DND-41 (cell line): ENCODE measurements at regions not wholly inside any gene's neighbourhood (a gene's known extent, or its start where the extent isn't known, plus 50 kb on each side); places are given as distances from the start of the nearest gene placed in this dataset.

Experiments used
- ATAC-seq: fragments of 200-7000 bp; cut with Tn5 transposase; 3 replicates; pipeline ENCODE4 v1.9.1; 2021; ENCODE audit warnings: low read depth; ENCODE audit not compliant: insufficient read depth
- DNase-seq: peaks from one replicate; pipeline ENCODE4 v3.0.0-alpha.2; 2020
- H2AFZ ChIP-seq: 2 replicates; pipeline ENCODE4 v1.6.0; 2012; ENCODE audit warnings: low read depth, low read length
- H3K27ac ChIP-seq: 2 replicates; pipeline ENCODE4 v1.5.1; 2012; ENCODE audit warnings: low read length, inconsistent platforms
- H3K27me3 ChIP-seq: fragments of 200-600 bp; sonication (generic); 2 replicates; pipeline ENCODE4 v1.6.0; 2012; ENCODE audit warnings: low read length, mild to moderate bottlenecking, inconsistent platforms; ENCODE audit not compliant: insufficient read depth, poor library complexity
- H3K36me3 ChIP-seq: 2 replicates; pipeline ENCODE4 v1.5.1; 2012; ENCODE audit warnings: low read length, inconsistent platforms; ENCODE audit not compliant: insufficient read depth
- H3K4me1 ChIP-seq: 2 replicates; pipeline ENCODE4 v1.5.1; 2012; ENCODE audit warnings: mild to moderate bottlenecking, low read length; ENCODE audit not compliant: insufficient read depth
- H3K4me2 ChIP-seq: 2 replicates; pipeline ENCODE4 v1.6.0; 2012; ENCODE audit warnings: mild to moderate bottlenecking, moderate library complexity, low read length, inconsistent platforms; ENCODE audit not compliant: insufficient read depth
- H3K4me3 ChIP-seq, 2 experiments: fragments of 200-600 bp in 1 of 2; shearing (Covaris generic) in 1 of 2; 2 replicates each; pipeline ENCODE4 v1.5.1; 2012 to 2016; ENCODE audit warnings: inconsistent platforms in 2 of 2, low read length in 2 of 2, mild to moderate bottlenecking in 2 of 2, low read depth in 1 of 2, moderate library complexity in 1 of 2
- H3K79me2 ChIP-seq: 2 replicates; pipeline ENCODE4 v1.6.0; 2012; ENCODE audit warnings: low read length, inconsistent platforms; ENCODE audit not compliant: insufficient read depth
- H3K9ac ChIP-seq: 2 replicates; pipeline ENCODE4 v1.6.0; 2012; ENCODE audit warnings: low read depth, mild to moderate bottlenecking, inconsistent platforms, low read length, moderate library complexity
- H3K9me3 ChIP-seq: 2 replicates; pipeline ENCODE4 v1.5.1; 2012; ENCODE audit warnings: low read length, moderate library complexity, mild to moderate bottlenecking, inconsistent platforms; ENCODE audit not compliant: insufficient read depth, severe bottlenecking
- H4K20me1 ChIP-seq: 2 replicates; pipeline ENCODE4 v1.6.0; 2012; ENCODE audit warnings: low read length; ENCODE audit not compliant: insufficient read depth
- CTCF ChIP-seq: IDR thresholded peaks from 2 replicates; pipeline ENCODE4 v1.5.1; 2012; ENCODE audit warnings: borderline replicate concordance, low read length, moderate library complexity, mild to moderate bottlenecking; ENCODE audit not compliant: poor library complexity, severe bottlenecking; ENCODE audit errors: extremely low read depth
- EZH2 ChIP-seq: IDR thresholded peaks from 3 replicates; pipeline ENCODE4 v1.6.1; 2012; ENCODE audit warnings: borderline replicate concordance, low read depth, mild to moderate bottlenecking, moderate library complexity, low read length, inconsistent platforms; ENCODE audit not compliant: severe bottlenecking

GRCh38 chr22:48084041-48084728 is 1321.7 kb downstream of the TBC1D22A start:
- no peaks in the 10 kb centered on the region for H4K20me1 ChIP-seq
- no peaks in the 10 kb centered on the region for H3K9me3 ChIP-seq
- no peak overlapping the region for H3K4me2 ChIP-seq
- no peaks in the 10 kb centered on the region for H3K79me2 ChIP-seq
- H3K36me3 ChIP-seq: no peaks in the 10 kb centered on the region
- TF ChIP-seq CTCF (no peak), EZH2 (no peak)
- H3K27ac ChIP-seq: peak overlapping the region; percentile 70
- no peak overlapping the region for H3K9ac ChIP-seq
- no peak overlapping the region for H2AFZ ChIP-seq
- H3K4me1 ChIP-seq: peaks cover 52% of the 10 kb centered on the region
- DNase-seq (peak; percentile 63), ATAC-seq (peak; percentile 53)
- H3K4me3 ChIP-seq: no peak overlapping the region
- H3K27me3 ChIP-seq: no peaks in the 10 kb centered on the region

- no peak for ATAC-seq
- no peak overlapping the region for H2AFZ ChIP-seq
These were observed 1321.1 kb downstream of the TBC1D22A start for GRCh38 chr22:48083502-48083901.

GRCh38 chr22:48082284-48082683 is 1319.8 kb downstream of the TBC1D22A start:
- TF ChIP-seq CTCF: no peak
- TF ChIP-seq EZH2: no peak
- Histone ChIP-seq H3K79me2 (no peaks in the 10 kb centered on the region), H3K9ac (no peak overlapping the region), H3K4me2 (no peak overlapping the region), H3K4me3 (no peak overlapping the region), H4K20me1 (no peaks in the 10 kb centered on the region), H3K27ac (no peak overlapping the region), H2AFZ (no peak overlapping the region), H3K36me3 (no peaks in the 10 kb centered on the region), H3K27me3 (no peaks in the 10 kb centered on the region), H3K4me1 (peaks cover 71% of the 10 kb centered on the region), H3K9me3 (no peaks in the 10 kb centered on the region)
- DNase-seq (no peak), ATAC-seq (no peak)

More at GRCh38 chr22:48083502-48083901, 1321.1 kb downstream of the TBC1D22A start:
- Histone ChIP-seq H3K36me3 (no peaks in the 10 kb centered on the region), H3K27me3 (no peaks in the 10 kb centered on the region), H3K4me2 (no peak overlapping the region), H3K79me2 (no peaks in the 10 kb centered on the region), H4K20me1 (no peaks in the 10 kb centered on the region), H3K9ac (no peak overlapping the region), H3K4me1 (peaks cover 59% of the 10 kb centered on the region), H3K27ac (no peak overlapping the region; the same call in 1 of the 2 replicates), H3K4me3 (no peak overlapping the region), H3K9me3 (no peaks in the 10 kb centered on the region)
- TF ChIP-seq EZH2 (no peak), CTCF (no peak)
- no peak for DNase-seq

- H3K79me2 ChIP-seq: no peaks in the 10 kb centered on the region
- no peaks in the 10 kb centered on the region for H4K20me1 ChIP-seq
- H3K27me3 ChIP-seq: no peaks in the 10 kb centered on the region
- no peak for TF ChIP-seq EZH2
- TF ChIP-seq CTCF: no peak
- H3K4me2 ChIP-seq: no peak overlapping the region
- no peak overlapping the region for H2AFZ ChIP-seq
- no peak overlapping the region for H3K9ac ChIP-seq
- no peaks in the 10 kb centered on the region for H3K9me3 ChIP-seq
- DNase-seq (no peak), ATAC-seq (no peak)
- peak overlapping the region; percentile 59; the same call in 1 of the 2 replicates for H3K27ac ChIP-seq
- H3K36me3 ChIP-seq: no peaks in the 10 kb centered on the region
- H3K4me1 ChIP-seq: peaks cover 77% of the 10 kb centered on the region
- H3K4me3 ChIP-seq: no peak overlapping the region
These were observed 1318.8 kb downstream of the TBC1D22A start for GRCh38 chr22:48081281-48081680.
